ENCODE measurements at regions not wholly inside any gene's neighbourhood (a gene's known extent, or its start where the extent isn't known, plus 50 kb on each side); places are given as distances from the start of the nearest gene placed in this dataset.

- in situ Hi-C loops (cut with MboI): no loop called here
- ATAC-seq: no peak
- no peaks in the 10 kb centered on the region for H3K9me1 ChIP-seq (ENCODE audit: control insufficient read depth, insufficient read depth, low read length)
- no peaks in the 10 kb centered on the region for H3K4me1 ChIP-seq (replicated peaks in 1 of 2; ENCODE audit: control insufficient read depth in 2 of 2, insufficient read depth in 2 of 2, low read length in 2 of 2)
- no peak overlapping the region for H3K27ac ChIP-seq (ENCODE audit: extremely low read depth, low read depth, low read length)
- H3K79me2 ChIP-seq (ENCODE audit: control insufficient read depth, insufficient read depth, low read length): no peaks in the 10 kb centered on the region
- CTCF ChIA-PET (ENCODE audit: low intra/inter-chr PET ratio): no interaction called here
- no peak for FAIRE-seq
- no peaks in the 10 kb centered on the region for H3K9me3 ChIP-seq (replicated peaks; ENCODE audit: control insufficient read depth, insufficient read depth, low read depth, low read length)
- H3K27me3 ChIP-seq (ENCODE audit: control insufficient read depth in 2 of 2, insufficient read depth in 2 of 2, low read length in 2 of 2): no peaks in the 10 kb centered on the region
- no peak overlapping the region for H3K4me3 ChIP-seq
- POLR2A ChIA-PET: no interaction called here
- intact Hi-C loops (cut with micrococcal nuclease): no loop called here
- H3K9ac ChIP-seq (ENCODE audit: insufficient read depth in 1 of 2, low read depth in 2 of 2, low read length in 2 of 2): no peak overlapping the region
- no TSS peak for BruUV-seq (replicated peaks)
- no peaks in the 10 kb centered on the region for H4K20me1 ChIP-seq (replicated peaks; ENCODE audit: control insufficient read depth, insufficient read depth, low read length)
- no peak for DNase-seq (ENCODE audit: extremely low read depth in 1 of 4, low spot score in 3 of 4)
- no peak overlapping the region for H2AFZ ChIP-seq (ENCODE audit: low read depth, low read length)
- no peaks in the 10 kb centered on the region for H3K36me3 ChIP-seq (ENCODE audit: control insufficient read depth, insufficient read depth, low read length)
- 5% methylated on average over 3 of the region's 3 CpGs for WGBS (ENCODE audit: insufficient coverage, low coverage, missing lambda C conversion rate)
- TF ChIP-seq THRAP3 (IDR thresholded peaks at IDR 0.05; ENCODE audit: borderline replicate concordance) (no peak), ZNF830 (CRISPR knock-in tag; IDR thresholded peaks at IDR 0.05) (no peak), AFF4 (CRISPR knock-in tag; IDR thresholded peaks at IDR 0.05) (no peak), ZNF311 (CRISPR knock-in tag; IDR thresholded peaks at IDR 0.05) (no peak)
- TF ChIP-seq, protein P1, sequence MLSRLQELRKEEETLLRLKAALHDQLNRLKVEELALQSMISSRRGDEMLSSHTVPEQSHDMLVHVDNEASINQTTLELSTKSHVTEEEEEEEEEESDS (CRISPR knock-in tag; IDR thresholded peaks at IDR 0.05): no peak
- no peak overlapping the region for H3K4me2 ChIP-seq (ENCODE audit: insufficient read depth, low read length)
Observed at GRCh38 chr2:7811073-7811472, 870.8 kb upstream of the ID2 start.

Data from K562 (cell line).